HCT116 (cell line): ENCODE measurements at regions not wholly inside any gene's neighbourhood (a gene's known extent, or its start where the extent isn't known, plus 50 kb on each side); places are given as distances from the start of the nearest gene placed in this dataset.

ENCODE experiments used
- ATAC-seq: fragments of 200-7000 bp; cut with Tn5 transposase; 2 replicates; pipeline ENCODE4 v1.9.1; 2020; ENCODE audit warnings: mild to moderate bottlenecking, moderate library complexity
- BruUV-seq: library from RNA; stranded (reverse); fragments of 400-500 nt; replicated peaks from 2 replicates; lab custom pipeline; 2021; lab: Mats Ljungman, UMichigan
- CTCF ChIA-PET: fragments of 300-600 bp; sonication (Branson Sonifier 250); formaldehyde crosslinking; loops from one replicate; lab custom pipeline; 2021; ENCODE audit warnings: antibody characterized with exemption; lab: Charles Lee
- POLR2A ChIA-PET: fragments of 300-600, 350-600 bp; sonication (Branson Sonifier 250); formaldehyde crosslinking; loops from one replicate; lab custom pipeline; 2021; ENCODE audit warnings: antibody characterized with exemption; lab: Charles Lee
- RAD21 ChIA-PET, 2 experiments: fragments of 300-600 bp; sonication (Branson Sonifier 250); formaldehyde crosslinking; loops; one replicate each; lab custom pipeline; 2023; ENCODE audit warnings: low total read pairs in 2 of 2; ENCODE audit not compliant: uncharacterized antibody in 2 of 2, unreplicated experiment in 2 of 2, low non-redundant PET in 1 of 2; lab: Charles Lee
- DNase-seq: peaks from one replicate; pipeline ENCODE4 v3.0.0-alpha.2; 2010; ENCODE audit warnings: low read depth, low spot score
- H2AFZ ChIP-seq: fragments of 200-600 bp; shearing (Covaris generic), sonication (generic); 2 replicates; pipeline ENCODE4 v1.6.1; 2017; ENCODE audit warnings: low read depth, mixed run types, mixed read lengths, antibody characterized with exemption, low read length; ENCODE audit not compliant: poor library complexity, severe bottlenecking
- H3K27ac ChIP-seq: 2 replicates; pipeline ENCODE4 v1.5.1; 2012; ENCODE audit warnings: low read depth, low read length
- H3K27me3 ChIP-seq: fragments of 200-600 bp; sonication (generic); 2 replicates; pipeline ENCODE4 v1.6.1; 2016; ENCODE audit warnings: mixed run types, low read length, mixed read lengths; ENCODE audit not compliant: insufficient read depth
- H3K36me3 ChIP-seq, 2 experiments: fragments of 200-500 bp in 1 of 2; fragments of 200-600 bp in 1 of 2; sonication (Bioruptor generic) in 1 of 2; sonication (generic) in 1 of 2; 2 replicates each; pipeline versions ENCODE4 v1.5.1 to v1.6.1; 2014 to 2016; ENCODE audit warnings: low read length in 2 of 2, inconsistent platforms in 1 of 2, mixed read lengths in 1 of 2, mixed run types in 1 of 2; ENCODE audit not compliant: insufficient read depth in 2 of 2, control insufficient read depth in 1 of 2
- H3K4me1 ChIP-seq, 2 experiments: fragments of 200-600 bp in 1 of 2; sonication (generic) in 1 of 2; 2 replicates each; pipeline versions ENCODE4 v1.5.1 to v1.6.1; 2012 to 2017; ENCODE audit warnings: low read length in 2 of 2, inconsistent platforms in 1 of 2, mild to moderate bottlenecking in 1 of 2, mixed read lengths in 1 of 2, mixed run types in 1 of 2, moderate library complexity in 1 of 2; ENCODE audit not compliant: insufficient read depth in 2 of 2, control insufficient read depth in 1 of 2
- H3K4me2 ChIP-seq: fragments of 200-600 bp; sonication (generic); 2 replicates; pipeline ENCODE4 v1.6.1; 2017; ENCODE audit warnings: mixed run types, low read length, mixed read lengths
- H3K4me3 ChIP-seq, 2 experiments: fragments of 200-600 bp in 1 of 2; sonication (generic) in 1 of 2; replicated peaks in 1 of 2; 2 replicates each; pipeline ENCODE4 v1.5.1; 2011 to 2016; ENCODE audit warnings: low read length in 2 of 2, control low read depth in 1 of 2, low read depth in 1 of 2, mild to moderate bottlenecking in 1 of 2, mixed read lengths in 1 of 2, mixed run types in 1 of 2
- H3K79me2 ChIP-seq: fragments of 200-600 bp; sonication (generic); 2 replicates; pipeline ENCODE4 v1.6.1; 2017; ENCODE audit warnings: mild to moderate bottlenecking, mixed run types, low read length, moderate library complexity, mixed read lengths; ENCODE audit not compliant: insufficient read depth
- H3K9ac ChIP-seq: fragments of 200-600 bp; sonication (generic); 2 replicates; pipeline ENCODE4 v1.6.1; 2016; ENCODE audit warnings: low read length, mixed read lengths
- H3K9me2 ChIP-seq: fragments of 200-600 bp; sonication (generic), shearing (Covaris generic); 2 replicates; pipeline ENCODE4 v1.6.1; 2017; ENCODE audit warnings: mixed run types, mild to moderate bottlenecking, moderate library complexity; ENCODE audit not compliant: insufficient read depth
- H3K9me3 ChIP-seq, 2 experiments: fragments of 200-500 bp in 1 of 2; fragments of 200-600 bp in 1 of 2; sonication (Bioruptor generic) in 1 of 2; sonication (generic) in 1 of 2; 2 replicates each; pipeline ENCODE4 v1.6.1; 2014 to 2017; ENCODE audit warnings: low read length in 2 of 2, mixed read lengths in 2 of 2, inconsistent platforms in 1 of 2, low read depth in 1 of 2, mild to moderate bottlenecking in 1 of 2, mixed run types in 1 of 2, moderate library complexity in 1 of 2; ENCODE audit not compliant: control insufficient read depth in 1 of 2, insufficient read depth in 1 of 2
- H4K20me1 ChIP-seq: fragments of 200-600 bp; sonication (generic), shearing (Covaris generic); 2 replicates; pipeline ENCODE4 v1.6.1; 2017; ENCODE audit warnings: mixed run types, mild to moderate bottlenecking, moderate library complexity; ENCODE audit not compliant: insufficient read depth
- CBX3 ChIP-seq: IDR thresholded peaks from 2 replicates; pipeline ENCODE4 v1.6.1; 2012; ENCODE audit warnings: low read depth
- CEBPB ChIP-seq: IDR thresholded peaks from 2 replicates; pipeline ENCODE4 v1.6.1; 2012; ENCODE audit warnings: low read depth
- EGR1 ChIP-seq: IDR thresholded peaks from 2 replicates; pipeline ENCODE4 v1.6.1; 2012; ENCODE audit warnings: low read depth
- ELF1 ChIP-seq: IDR thresholded peaks from 2 replicates; pipeline ENCODE4 v1.6.1; 2012; ENCODE audit warnings: low read depth, borderline replicate concordance
- EZH2 ChIP-seq: fragments of 200-600 bp; sonication (generic); IDR thresholded peaks from 2 replicates; pipeline ENCODE4 v1.6.1; 2017; ENCODE audit warnings: antibody characterized with exemption, mixed run types
- EZH2phosphoT487 ChIP-seq: fragments of 200-600 bp; IDR thresholded peaks from 2 replicates; pipeline ENCODE4 v1.6.1; 2018; ENCODE audit warnings: antibody characterized with exemption, borderline replicate concordance
- FOSL1 ChIP-seq: IDR thresholded peaks from 2 replicates; pipeline ENCODE4 v1.6.1; 2012; ENCODE audit warnings: low read depth
- MAX ChIP-seq: IDR thresholded peaks from 2 replicates; pipeline ENCODE4 v1.6.1; 2012
- POLR2A ChIP-seq: IDR thresholded peaks from 2 replicates; pipeline ENCODE4 v1.7.0; 2011; ENCODE audit warnings: borderline replicate concordance; ENCODE audit not compliant: insufficient read depth, insufficient read length; ENCODE audit errors: extremely low read depth
- POLR2AphosphoS5 ChIP-seq: IDR thresholded peaks from 2 replicates; pipeline ENCODE4 v1.6.1; 2011; ENCODE audit warnings: mild to moderate bottlenecking, low read depth, low read length, moderate library complexity
- RAD21 ChIP-seq: IDR thresholded peaks from 2 replicates; pipeline ENCODE4 v1.6.1; 2012; ENCODE audit warnings: low read depth, mild to moderate bottlenecking
- REST ChIP-seq: IDR thresholded peaks from 2 replicates; pipeline ENCODE4 v1.6.1; 2012; ENCODE audit warnings: low read depth
- SRF ChIP-seq: IDR thresholded peaks from 2 replicates; pipeline ENCODE4 v1.6.1; 2012; ENCODE audit warnings: low read depth
- TCF7L2 ChIP-seq: IDR thresholded peaks from 2 replicates; pipeline ENCODE4 v1.7.0; 2011; ENCODE audit warnings: borderline replicate concordance, inconsistent platforms; ENCODE audit not compliant: insufficient read depth, insufficient read length; ENCODE audit errors: extremely low read depth
- ZBTB33 ChIP-seq: IDR thresholded peaks from 2 replicates; pipeline ENCODE4 v1.6.1; 2011; ENCODE audit warnings: mild to moderate bottlenecking, low read length, moderate library complexity; ENCODE audit not compliant: insufficient replicate concordance; ENCODE audit errors: extremely low read depth
- ZFX ChIP-seq: fragments of 450-650 bp; IDR thresholded peaks from 2 replicates; pipeline ENCODE4 v1.6.1; 2017
- ZNF274 ChIP-seq: fragments of 200-500 bp; sonication (Bioruptor generic); IDR thresholded peaks from 2 replicates; pipeline ENCODE4 v1.6.1; 2014; ENCODE audit warnings: mild to moderate bottlenecking, low read depth, low read length, inconsistent platforms
- intact Hi-C: fragments of 100-400 bp; cut with micrococcal nuclease; formaldehyde crosslinking; loops from 2 replicates; pipeline ENCODE4 v1.10.0; 2022

- H3K9me2 ChIP-seq: no peaks in the 10 kb centered on the region
- intact Hi-C loops: no loop called here
- H3K9me3 ChIP-seq: no peaks in the 10 kb centered on the region
- H3K27me3 ChIP-seq: no peaks in the 10 kb centered on the region
- no peak overlapping the region for H3K9ac ChIP-seq
- no peak for TF ChIP-seq ELF1
- TF ChIP-seq FOSL1: no peak
- TF ChIP-seq SRF: no peak
- H3K27ac ChIP-seq: no peak overlapping the region
- DNase-seq (no peak), ATAC-seq (no peak)
- H3K4me1 ChIP-seq: no peaks in the 10 kb centered on the region
- H3K4me2 ChIP-seq: no peak overlapping the region
- no peak overlapping the region for H3K4me3 ChIP-seq
- ChIA-PET CTCF (no interaction called here), POLR2A (no interaction called here), RAD21 (no interaction called here)
- H4K20me1 ChIP-seq: no peaks in the 10 kb centered on the region
- H3K79me2 ChIP-seq: no peaks in the 10 kb centered on the region
- no peaks in the 10 kb centered on the region for H3K36me3 ChIP-seq
- no TSS peak for BruUV-seq
- no peak overlapping the region for H2AFZ ChIP-seq
These were observed 107.2 kb upstream of the LIMCH1 start for GRCh38 chr4:41430792-41431191.

- DNase-seq (no peak), ATAC-seq (no peak)
- H3K9ac ChIP-seq: no peak overlapping the region
- no peak overlapping the region for H2AFZ ChIP-seq
- no peaks in the 10 kb centered on the region for H3K4me1 ChIP-seq
- no peaks in the 10 kb centered on the region for H3K36me3 ChIP-seq
- no peaks in the 10 kb centered on the region for H3K27me3 ChIP-seq
- no peaks in the 10 kb centered on the region for H3K9me2 ChIP-seq
- H3K4me3 ChIP-seq: no peak overlapping the region
- no peak overlapping the region for H3K4me2 ChIP-seq
- no peaks in the 10 kb centered on the region for H4K20me1 ChIP-seq
- intact Hi-C loops: no loop called here
- RAD21 ChIA-PET: no interaction called here
- no TSS peak for BruUV-seq
- no peak overlapping the region for H3K27ac ChIP-seq
- no peak for TF ChIP-seq EZH2
- no peak for TF ChIP-seq RAD21
- TF ChIP-seq ZFX: no peak
- no peak for TF ChIP-seq EZH2phosphoT487
- no peak for TF ChIP-seq POLR2A
- TF ChIP-seq EGR1: no peak
- no peak for TF ChIP-seq TCF7L2
- no peak for TF ChIP-seq ELF1
- TF ChIP-seq POLR2AphosphoS5: no peak
- TF ChIP-seq CBX3: no peak
- no peak for TF ChIP-seq CEBPB
- no peak for TF ChIP-seq REST
- no peak for TF ChIP-seq MAX
- no peak for TF ChIP-seq ZNF274
- TF ChIP-seq SRF: no peak
- no peak for TF ChIP-seq ZBTB33
- POLR2A ChIA-PET: no interaction called here
- CTCF ChIA-PET: no interaction called here
- H3K9me3 ChIP-seq: no peaks in the 10 kb centered on the region
- no peaks in the 10 kb centered on the region for H3K79me2 ChIP-seq
These were observed 106.7 kb upstream of the LIMCH1 start for GRCh38 chr4:41431276-41431675.
